GM12872 (cell line): ENCODE measurements at regions not wholly inside any gene's neighbourhood (a gene's known extent, or its start where the extent isn't known, plus 50 kb on each side); places are given as distances from the start of the nearest gene placed in this dataset.

Experiments
- TF ChIP-seq, protein P1 (sequence below): IDR thresholded peaks from 3 replicates; pipeline ENCODE4 v1.5.1; 2011; ENCODE audit warnings: low read depth, mild to moderate bottlenecking, low read length, moderate library complexity; ENCODE audit not compliant: insufficient read depth

DNA sequence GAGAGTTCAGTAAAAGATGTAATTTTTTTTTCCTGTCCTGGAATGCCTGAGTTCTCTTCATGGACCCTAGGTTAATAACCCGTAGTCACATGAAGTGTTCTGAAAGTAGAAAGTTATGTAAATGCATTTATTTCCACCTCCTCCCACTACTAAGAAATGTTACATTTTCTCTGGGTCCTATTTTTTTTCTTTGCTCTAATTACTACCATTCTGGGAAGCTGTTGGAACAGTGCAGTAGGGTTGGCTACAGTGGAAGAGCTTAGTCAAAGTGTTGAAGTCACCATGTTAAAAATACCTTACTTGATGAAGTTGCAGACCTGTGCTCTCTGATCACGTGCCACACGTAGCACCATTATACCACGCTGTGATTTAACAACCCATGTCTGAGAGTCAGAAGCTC is 153.8 kb upstream of the TSC22D2 start:
- TF ChIP-seq, protein P1, sequence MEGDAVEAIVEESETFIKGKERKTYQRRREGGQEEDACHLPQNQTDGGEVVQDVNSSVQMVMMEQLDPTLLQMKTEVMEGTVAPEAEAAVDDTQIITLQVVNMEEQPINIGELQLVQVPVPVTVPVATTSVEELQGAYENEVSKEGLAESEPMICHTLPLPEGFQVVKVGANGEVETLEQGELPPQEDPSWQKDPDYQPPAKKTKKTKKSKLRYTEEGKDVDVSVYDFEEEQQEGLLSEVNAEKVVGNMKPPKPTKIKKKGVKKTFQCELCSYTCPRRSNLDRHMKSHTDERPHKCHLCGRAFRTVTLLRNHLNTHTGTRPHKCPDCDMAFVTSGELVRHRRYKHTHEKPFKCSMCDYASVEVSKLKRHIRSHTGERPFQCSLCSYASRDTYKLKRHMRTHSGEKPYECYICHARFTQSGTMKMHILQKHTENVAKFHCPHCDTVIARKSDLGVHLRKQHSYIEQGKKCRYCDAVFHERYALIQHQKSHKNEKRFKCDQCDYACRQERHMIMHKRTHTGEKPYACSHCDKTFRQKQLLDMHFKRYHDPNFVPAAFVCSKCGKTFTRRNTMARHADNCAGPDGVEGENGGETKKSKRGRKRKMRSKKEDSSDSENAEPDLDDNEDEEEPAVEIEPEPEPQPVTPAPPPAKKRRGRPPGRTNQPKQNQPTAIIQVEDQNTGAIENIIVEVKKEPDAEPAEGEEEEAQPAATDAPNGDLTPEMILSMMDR = no peak

DNA sequence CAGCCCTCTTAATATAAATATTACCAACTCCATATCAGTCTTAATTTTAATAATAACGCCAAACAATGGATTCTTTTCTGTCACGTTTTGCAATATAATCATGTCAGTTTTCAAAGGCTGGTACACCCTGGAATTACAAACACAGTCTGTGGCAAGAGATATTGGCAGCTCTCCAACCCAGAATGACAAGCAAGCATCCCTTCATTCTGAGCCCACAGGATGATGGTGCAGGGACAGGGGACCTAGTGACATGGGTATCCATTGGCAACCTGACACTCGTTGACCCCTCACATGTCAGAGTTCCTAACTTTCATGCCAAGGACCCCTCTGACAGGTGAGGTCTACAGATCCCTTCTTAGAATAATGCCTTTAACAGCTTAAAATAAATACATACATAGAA is 154.5 kb upstream of the TSC22D2 start:
- TF ChIP-seq, protein P1 = no peak

DNA sequence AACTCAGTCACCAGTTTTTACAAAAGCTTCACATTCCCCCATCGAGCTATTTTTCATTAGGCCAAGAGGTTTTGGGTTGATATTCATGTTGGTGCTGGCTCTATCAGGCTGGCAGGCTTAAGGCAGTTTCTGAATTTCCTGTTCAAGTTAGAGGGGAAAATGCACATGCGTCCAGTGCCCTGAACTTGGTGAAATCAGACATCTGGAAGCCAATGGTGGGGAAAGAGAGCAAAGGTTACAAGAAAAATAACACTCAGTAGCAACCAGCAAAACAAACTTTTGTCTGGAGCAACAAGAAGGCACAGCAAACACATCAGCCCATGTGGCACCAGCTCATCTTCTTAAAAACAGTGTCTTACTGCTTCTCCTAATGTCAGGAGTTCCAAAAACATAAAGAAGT is 155.6 kb upstream of the TSC22D2 start:
- TF ChIP-seq, protein P1 = no peak

DNA sequence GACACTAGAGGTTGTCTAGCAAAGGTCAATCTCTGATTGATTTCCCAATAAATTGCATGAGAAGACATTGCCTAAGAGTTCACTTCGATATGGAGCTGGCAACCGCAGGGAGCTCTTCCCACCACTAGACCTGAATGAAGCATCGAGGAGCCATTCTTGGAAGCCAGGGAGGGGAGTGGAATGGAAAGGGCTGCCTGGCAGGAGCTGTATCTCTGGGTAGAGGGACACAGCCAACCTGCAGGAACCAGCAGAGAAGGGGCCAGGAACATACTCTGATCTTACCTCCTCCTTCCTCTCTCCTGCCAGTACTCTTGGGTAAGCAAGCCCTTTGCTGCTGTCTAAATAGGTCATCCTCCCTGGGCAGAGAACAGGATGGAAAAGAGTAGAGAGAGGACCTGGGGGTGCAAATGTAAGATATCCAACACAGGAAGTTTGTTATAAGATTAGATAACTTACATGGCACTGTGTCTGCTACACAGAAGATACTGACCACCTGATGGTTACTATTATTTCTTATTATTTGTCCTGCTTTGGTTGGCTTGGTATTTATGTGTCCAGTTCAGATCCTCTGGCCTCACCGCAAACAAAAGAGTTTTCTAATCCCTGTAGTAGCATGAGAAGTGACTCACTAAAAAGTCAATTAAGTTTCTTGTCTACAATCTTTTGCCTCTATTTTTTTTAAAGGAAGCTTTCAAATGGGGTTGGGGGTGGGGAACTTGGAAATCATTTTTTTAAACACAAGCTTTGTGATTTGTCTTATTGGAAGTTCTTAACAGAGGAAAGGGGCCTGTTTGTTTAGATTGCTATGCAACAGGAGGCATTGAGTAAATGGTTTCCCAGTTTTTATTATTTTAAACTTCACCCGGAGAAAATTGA is 156.7 kb upstream of the TSC22D2 start:
- TF ChIP-seq, protein P1 = no peak

DNA sequence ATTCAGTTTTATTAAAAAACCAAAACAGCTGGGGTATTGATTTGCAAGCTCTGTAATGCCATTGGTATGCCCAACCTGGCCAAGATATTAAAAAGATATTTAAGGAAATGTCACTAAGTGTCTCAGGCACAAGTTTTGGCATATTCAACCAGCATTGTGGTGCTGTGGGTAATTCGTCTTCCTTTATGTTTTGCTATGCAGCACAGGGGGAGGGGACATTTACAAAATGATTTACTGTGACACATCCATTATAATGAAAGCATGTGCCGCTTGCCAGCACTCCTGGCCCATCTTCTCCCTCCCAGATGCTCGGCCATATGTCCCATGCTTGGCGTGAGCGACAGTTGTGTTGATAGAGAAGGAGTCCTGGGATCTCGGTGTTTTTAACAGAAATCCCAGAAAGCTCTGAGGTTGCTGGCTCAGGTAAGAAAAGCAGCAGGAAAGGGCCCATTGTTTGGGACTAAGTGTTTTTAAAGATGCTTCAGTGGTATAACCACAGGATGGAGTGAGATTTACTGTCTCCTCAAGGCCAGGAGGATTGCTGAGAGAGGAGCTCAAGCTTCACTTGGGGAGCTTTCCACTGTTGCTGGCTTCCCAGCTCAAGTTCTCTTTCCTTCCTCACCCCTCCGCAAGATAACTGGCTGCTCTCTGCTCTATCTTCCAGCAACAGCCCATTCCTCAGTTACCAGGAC is 158.2 kb upstream of the TSC22D2 start:
- TF ChIP-seq, protein P1 = no peak

DNA sequence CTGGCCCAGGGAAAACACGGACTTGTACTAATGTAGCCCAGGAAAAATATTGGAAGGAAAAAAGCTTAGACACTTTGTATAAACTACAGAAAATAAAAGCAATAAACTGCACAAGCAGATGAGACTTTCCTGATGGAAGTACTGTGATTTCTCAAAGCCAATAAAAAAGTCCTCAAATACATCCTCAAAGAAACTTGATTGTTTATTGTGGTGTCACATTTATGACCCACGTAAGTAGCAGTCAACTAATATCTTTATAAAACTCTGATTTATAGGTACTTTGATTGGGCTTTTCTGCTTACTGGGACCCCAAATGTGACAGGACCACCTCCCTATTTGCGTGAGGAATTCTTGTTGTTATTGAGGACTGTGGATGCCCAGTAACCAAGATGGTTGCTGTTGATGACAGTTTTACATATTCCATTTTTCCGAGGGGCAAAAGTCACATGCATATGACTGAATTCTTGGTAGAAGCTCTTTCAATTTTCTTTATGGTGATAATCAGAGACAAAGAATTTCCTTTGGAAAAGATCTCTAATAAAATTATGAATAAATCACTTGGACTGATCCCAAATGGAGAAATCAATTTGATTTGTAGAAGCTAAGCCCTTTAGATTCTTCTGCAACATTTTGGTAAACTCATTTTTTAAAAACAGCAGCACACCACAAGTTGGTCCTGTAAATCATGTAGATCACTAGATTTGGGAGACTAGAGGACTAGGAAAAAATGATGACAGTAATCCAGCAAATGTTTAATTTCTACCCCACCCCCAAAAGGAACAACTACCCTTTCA is 159.0 kb upstream of the TSC22D2 start:
- TF ChIP-seq, protein P1 = no peak
